ENCODE measurements at regions not wholly inside any gene's neighbourhood (a gene's known extent, or its start where the extent isn't known, plus 50 kb on each side); places are given as distances from the start of the nearest gene placed in this dataset.

GRCh38 chr15:93214106-93214505, 125.1 kb upstream of the RGMA start:
- Histone ChIP-seq H3K79me1 (ENCODE audit: low read depth, low read length) (no peaks in the 10 kb centered on the region), H2BK20ac (ENCODE audit: low read length) (no peak overlapping the region), H4K91ac (replicated peaks; ENCODE audit: insufficient read length, low read length) (no peak overlapping the region), H2AFZ (ENCODE audit: low read length) (no peak overlapping the region), H3K23me2 (ENCODE audit: low read depth, low read length) (no peaks in the 10 kb centered on the region), H4K20me1 (replicated peaks in 1 of 2; ENCODE audit: control insufficient read depth in 1 of 2, insufficient read depth in 2 of 2, low read length in 2 of 2) (no peaks in the 10 kb centered on the region), H3K23ac (ENCODE audit: insufficient read length) (no peak overlapping the region), H3K56ac (replicated peaks; ENCODE audit: insufficient read length, low read depth, low read length) (no peak overlapping the region), H2AK5ac (ENCODE audit: low read depth, low read length) (no peak overlapping the region), H3K27ac (ENCODE audit: low read depth, low read length) (no peak overlapping the region), H2BK120ac (replicated peaks; ENCODE audit: low read depth, low read length) (no peak overlapping the region), H3K4me2 (ENCODE audit: insufficient read depth in 1 of 2, low read depth in 2 of 2, low read length in 2 of 2) (no peak overlapping the region), H3K4me3 (ENCODE audit: extremely low read depth in 1 of 4, insufficient read depth in 2 of 4, low read depth in 3 of 4, low read length in 4 of 4) (no peak overlapping the region), H2BK12ac (ENCODE audit: low read depth, low read length) (no peak overlapping the region), H4K8ac (ENCODE audit: extremely low read depth, insufficient read depth, low read length) (no peak overlapping the region), H2BK5ac (ENCODE audit: low read depth, low read length) (no peak overlapping the region), H3K18ac (ENCODE audit: extremely low read depth, low read length) (no peak overlapping the region), H3K36me3 (ENCODE audit: control insufficient read depth in 2 of 4, insufficient read depth in 4 of 4, low read length in 3 of 4) (no peaks in the 10 kb centered on the region), H3K4ac (replicated peaks; ENCODE audit: insufficient read length, low read depth, low read length) (no peak overlapping the region), H3K4me1 (replicated peaks in 1 of 4; ENCODE audit: control insufficient read depth in 3 of 4, insufficient read depth in 4 of 4, low read length in 3 of 4) (no peaks in the 10 kb centered on the region; a peak in 1 of 7 replicates), H3K79me2 (ENCODE audit: control insufficient read depth in 1 of 2, insufficient read depth in 2 of 2, low read length in 2 of 2) (no peaks in the 10 kb centered on the region), H4K5ac (ENCODE audit: insufficient read length, low read depth, low read length) (no peak overlapping the region), H3K9me3 (ENCODE audit: insufficient read depth in 2 of 2, low read depth in 1 of 2, low read length in 1 of 2) (no peaks in the 10 kb centered on the region; a peak in 1 of 4 replicates), H3K9ac (replicated peaks in 1 of 4; ENCODE audit: extremely low read depth in 1 of 4, low read depth in 3 of 4, low read length in 3 of 4) (no peak overlapping the region), H3K14ac (ENCODE audit: insufficient read length) (no peak overlapping the region), H2BK15ac (ENCODE audit: low read length) (no peak overlapping the region), H3K27me3 (replicated peaks in 1 of 4; ENCODE audit: control insufficient read depth in 3 of 4, extremely low read depth in 1 of 4, insufficient read depth in 3 of 4, low read length in 3 of 4) (no peaks in the 10 kb centered on the region)
- WGBS, 2 experiments (ENCODE audit: extremely low coverage in 1 of 2, insufficient coverage in 1 of 2, insufficient read length in 1 of 2, insufficient replicate concordance in 2 of 2, low coverage in 1 of 2, low lambda C conversion rate in 2 of 2, missing lambda C conversion rate in 1 of 2): 88% methylated on average over 3 of the region's 3 CpGs; no CpG with 5 or more reads in 1 of the 2 experiments
- CTCF ChIA-PET (ENCODE audit: partially characterized antibody): interaction anchor here (0.6 to 1.3 kb wide), 3 partner anchors 8 to 125 kb away, joined by 3 to 10 read pairs (median 3); no protein-coding TSS in a partner anchor
- DNase-seq (ENCODE audit: low read depth in 1 of 2, low spot score in 2 of 2) (no peak), FAIRE-seq (no peak)
- POLR2A ChIA-PET (ENCODE audit: partially characterized antibody): interaction anchor here (1.0 kb wide), 1 partner anchor 105 kb away, joined by 3 read pairs; no protein-coding TSS in a partner anchor
- TF ChIP-seq GTF2F1 (IDR thresholded peaks at IDR 0.05; ENCODE audit: borderline replicate concordance, low read depth, low read length): no peak
- TF ChIP-seq YY1 (IDR thresholded peaks at IDR 0.05; ENCODE audit: low read depth, low read length): no peak
- TF ChIP-seq RXRA (IDR thresholded peaks at IDR 0.05; ENCODE audit: insufficient read depth, low read depth, low read length): no peak
- no peak for TF ChIP-seq POLR2AphosphoS5 (IDR thresholded peaks at IDR 0.05; ENCODE audit: low read depth, low read length)
- no peak for TF ChIP-seq SIN3A (conservative IDR thresholded peaks at IDR 0.05 in 1 of 2, IDR thresholded peaks at IDR 0.05 in 1 of 2; ENCODE audit: low read depth in 1 of 2, low read length in 2 of 2)
- TF ChIP-seq SUZ12 (IDR thresholded peaks at IDR 0.05; ENCODE audit: low read length): no peak

All from H1 (cell line).